ENCODE measurements at regions not wholly inside any gene's neighbourhood (a gene's known extent, or its start where the extent isn't known, plus 50 kb on each side); places are given as distances from the start of the nearest gene placed in this dataset.

GRCh38 chr3:72290859-72291638, 506.1 kb upstream of the PROK2 start:
- no peak for DNase-seq

- no peak for DNase-seq
Observed at GRCh38 chr3:72289692-72290071, 504.7 kb upstream of the PROK2 start.

- DNase-seq, result no peak
Observed at GRCh38 chr3:72288955-72289691, 504.2 kb upstream of the PROK2 start.

GRCh38 chr3:72287956-72288355, 503.0 kb upstream of the PROK2 start:
- DNase-seq, result no peak

GRCh38 chr3:72285502-72285901, 500.6 kb upstream of the PROK2 start:
- DNase-seq, result no peak

GRCh38 chr3:72284471-72284870, 499.5 kb upstream of the PROK2 start:
- no peak for DNase-seq

- DNase-seq, result no peak
Observed at GRCh38 chr3:72282918-72283317, 498.0 kb upstream of the PROK2 start.

GRCh38 chr3:72281551-72281950, 496.6 kb upstream of the PROK2 start:
- DNase-seq, result no peak

GRCh38 chr3:72280876-72281275, 495.9 kb upstream of the PROK2 start:
- no peak for DNase-seq

GRCh38 chr3:72279631-72280041, 494.7 kb upstream of the PROK2 start:
- no peak for DNase-seq

GRCh38 chr3:72279068-72279604, 494.2 kb upstream of the PROK2 start:
- no peak for DNase-seq

GRCh38 chr3:72278349-72279067, 493.6 kb upstream of the PROK2 start:
- no peak for DNase-seq

GRCh38 chr3:72277710-72278109, 492.8 kb upstream of the PROK2 start:
- no peak for DNase-seq

GRCh38 chr3:72276806-72277205, 491.9 kb upstream of the PROK2 start:
- no peak for DNase-seq

- no peak for DNase-seq
Observed at GRCh38 chr3:72275331-72275751, 490.4 kb upstream of the PROK2 start.

GRCh38 chr3:72274493-72275330, 489.8 kb upstream of the PROK2 start:
- peak; percentile 74 for DNase-seq

- DNase-seq, result no peak
Observed at GRCh38 chr3:72273615-72274014, 488.7 kb upstream of the PROK2 start.

GRCh38 chr3:72272356-72272755, 487.4 kb upstream of the PROK2 start:
- DNase-seq, result no peak

- no peak for DNase-seq
Observed at GRCh38 chr3:72271923-72272322, 487.0 kb upstream of the PROK2 start.

GRCh38 chr3:72271216-72271615, 486.3 kb upstream of the PROK2 start:
- peak; percentile 22 for DNase-seq

GRCh38 chr3:72270730-72271129, 485.8 kb upstream of the PROK2 start:
- no peak for DNase-seq

GRCh38 chr3:72270072-72270681, 485.2 kb upstream of the PROK2 start:
- DNase-seq, result peak; percentile 84
